HG03571 (cell line): ENCODE measurements at regions not wholly inside any gene's neighbourhood (a gene's known extent, or its start where the extent isn't known, plus 50 kb on each side); places are given as distances from the start of the nearest gene placed in this dataset.
"Not testable (repeated sequence)": the region's sequence is repeated elsewhere in the genome, so short reads cannot be mapped to it uniquely, and the experiment has no call there.

ENCODE experiments used
- ATAC-seq: cut with Tn5 transposase; IDR thresholded peaks from one replicate; pipeline ENCODE4 v1.9.1; 2021; ENCODE audit not compliant: unreplicated experiment

DNA sequence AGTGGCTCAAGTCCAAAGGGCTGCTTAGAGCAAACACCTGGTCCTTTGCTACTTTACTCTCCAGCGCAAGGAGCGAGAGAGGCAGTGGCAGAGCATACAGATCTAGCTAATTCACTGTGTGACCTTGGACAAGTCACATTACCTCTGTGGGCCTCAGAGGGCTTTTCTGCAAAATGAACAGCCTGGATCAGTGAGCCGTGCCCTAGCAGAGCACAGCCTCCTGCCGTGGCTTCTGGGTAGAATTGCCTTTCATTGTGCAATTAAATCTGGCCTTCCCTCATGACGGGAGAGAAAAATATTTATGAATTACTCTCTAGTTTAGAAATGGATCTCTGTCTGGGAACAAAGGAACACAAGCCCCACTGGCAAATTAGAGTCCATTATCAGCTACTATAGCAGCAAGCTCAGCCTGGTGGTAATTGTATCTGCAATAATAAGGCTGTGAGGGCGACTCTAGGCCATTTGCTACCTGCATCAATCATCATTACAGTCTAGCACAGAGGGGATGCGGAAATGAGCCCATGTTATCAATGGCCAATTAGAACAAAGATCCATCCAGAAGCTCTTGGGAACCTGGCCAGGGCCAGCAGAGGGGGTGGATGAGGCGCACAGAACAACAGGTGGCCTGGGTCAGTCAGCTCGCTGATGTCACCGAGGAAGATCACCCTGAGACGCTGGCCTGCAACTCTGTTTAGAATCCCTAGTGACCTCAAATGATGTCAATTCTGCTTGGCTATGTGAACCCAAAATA, 114.2 kb upstream of the LY86 start:
- no peak for ATAC-seq

- ATAC-seq = no peak
These were observed 108.7 kb upstream of the LY86 start for GRCh38 chr6:6479785-6480184.

DNA sequence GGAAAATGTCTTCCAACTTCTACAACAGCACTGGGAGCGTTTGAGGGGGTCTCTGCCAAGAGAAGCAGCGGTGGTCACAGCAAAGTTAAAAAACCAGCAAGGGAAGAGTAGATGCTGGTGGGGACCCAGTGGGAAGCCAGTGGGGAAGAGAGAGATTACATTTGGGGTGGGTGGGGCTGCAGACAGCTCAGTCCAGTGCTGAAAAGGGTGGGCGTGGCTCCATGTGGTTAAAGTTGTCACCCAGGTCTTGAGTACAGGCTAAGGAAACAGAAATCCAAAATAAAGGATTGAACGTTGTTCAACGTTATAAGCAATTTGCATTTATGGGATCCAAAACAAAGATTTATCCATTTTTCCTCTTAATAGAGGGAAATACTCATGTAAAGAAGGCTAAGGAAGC, 106.3 kb upstream of the LY86 start:
- ATAC-seq = no peak

DNA sequence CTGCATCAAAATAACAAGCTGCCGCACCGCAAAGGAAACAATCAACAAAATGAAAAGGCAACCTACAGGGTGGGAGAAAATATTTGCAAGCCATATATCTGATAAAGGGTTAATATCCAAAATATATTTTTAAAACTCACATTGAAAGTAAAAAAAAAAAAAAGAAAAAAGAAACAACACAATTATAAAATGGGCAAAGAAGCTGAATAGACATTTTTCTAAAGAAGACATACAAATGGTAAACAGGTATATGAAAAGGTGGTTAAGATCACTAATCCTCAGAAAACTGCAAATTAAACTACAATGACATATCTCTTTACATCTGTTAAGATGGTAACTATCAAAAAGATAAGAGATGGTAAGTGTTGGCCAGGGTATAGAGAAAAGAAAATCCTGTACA, 105.4 kb upstream of the LY86 start:
- no peak for ATAC-seq

DNA sequence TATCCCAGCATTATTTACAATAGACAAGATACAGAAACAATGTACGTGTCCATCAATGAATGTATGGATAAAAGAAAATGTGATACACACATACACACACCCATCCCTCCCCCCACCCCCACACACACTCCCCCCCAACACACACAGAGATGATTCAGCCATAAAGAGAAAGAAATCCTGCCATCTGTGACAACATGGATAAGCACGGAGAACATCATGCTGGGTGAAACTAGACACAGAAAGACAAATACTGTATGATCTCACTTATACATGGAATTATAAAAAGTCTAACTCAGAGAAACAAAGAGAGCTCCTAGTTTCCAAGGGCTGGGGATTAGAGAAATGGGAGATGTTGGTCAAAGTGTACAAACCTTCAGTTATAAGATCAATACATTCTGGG, 104.8 kb upstream of the LY86 start:
- no peak for ATAC-seq

GRCh38 chr6:6484681-6485080, 103.8 kb upstream of the LY86 start:
- ATAC-seq = no peak

- ATAC-seq = no peak
These were observed 101.9 kb upstream of the LY86 start for GRCh38 chr6:6486595-6486994.

DNA sequence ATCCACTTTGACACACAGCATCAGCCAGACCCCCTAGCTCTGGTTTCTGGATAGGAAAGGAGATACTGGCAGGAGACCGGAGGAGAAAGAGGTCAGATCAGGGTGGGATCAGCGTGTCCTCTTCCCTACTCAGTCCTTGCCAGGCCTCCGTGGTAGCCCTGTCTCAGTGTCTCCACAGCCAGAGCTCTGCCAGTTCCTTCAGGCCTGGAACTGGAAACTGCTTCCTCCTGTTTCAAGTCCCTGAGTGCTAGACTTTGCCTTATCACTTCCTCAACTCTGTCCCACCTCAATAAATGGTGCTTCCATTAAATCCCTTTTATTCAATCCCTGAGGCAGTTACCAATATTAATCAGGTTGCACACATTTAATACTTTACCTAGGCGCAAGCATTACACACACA, 96.8 kb upstream of the LY86 start:
- ATAC-seq = no peak

DNA sequence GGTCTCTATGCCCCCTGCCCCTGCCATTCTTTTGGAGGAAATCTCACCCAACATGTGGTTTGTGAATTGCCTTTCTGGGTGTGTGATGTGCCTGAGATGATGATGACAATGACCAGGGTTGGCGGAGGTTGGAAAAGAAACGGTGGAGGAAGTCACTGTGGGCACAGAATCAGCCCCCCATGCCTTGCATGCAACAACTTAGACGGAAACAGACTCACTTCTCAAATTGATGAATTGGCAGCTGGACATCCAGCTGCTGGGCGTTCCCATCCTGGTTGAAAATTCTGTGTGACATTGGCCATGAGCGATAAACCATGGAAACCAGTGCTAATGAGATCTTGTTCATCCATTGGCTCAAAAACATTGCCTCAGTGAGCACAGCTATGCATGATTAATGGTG, 95.8 kb upstream of the LY86 start:
- no peak for ATAC-seq

GRCh38 chr6:6494139-6494538, 94.4 kb upstream of the LY86 start:
- ATAC-seq = not testable (repeated sequence)

DNA sequence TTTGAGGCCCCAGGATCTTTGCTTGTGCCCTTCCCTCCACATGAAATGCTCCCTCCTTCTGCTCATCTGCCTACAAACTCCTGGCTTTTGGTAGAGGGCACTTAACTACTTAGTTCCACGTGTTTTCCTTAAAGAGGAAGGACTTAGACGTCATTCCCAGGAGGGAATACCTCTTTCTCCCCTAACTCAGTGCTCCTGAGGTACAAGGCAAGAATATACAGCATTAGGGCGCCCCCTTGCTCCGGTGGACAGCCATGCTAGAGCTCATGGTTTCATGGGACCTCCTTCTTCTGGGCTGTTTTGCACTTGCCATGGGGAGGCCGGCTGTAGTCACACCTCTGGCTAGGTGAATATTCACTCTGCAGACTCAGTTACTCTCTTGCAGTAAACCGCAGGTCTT, 93.8 kb upstream of the LY86 start:
- no peak for ATAC-seq

DNA sequence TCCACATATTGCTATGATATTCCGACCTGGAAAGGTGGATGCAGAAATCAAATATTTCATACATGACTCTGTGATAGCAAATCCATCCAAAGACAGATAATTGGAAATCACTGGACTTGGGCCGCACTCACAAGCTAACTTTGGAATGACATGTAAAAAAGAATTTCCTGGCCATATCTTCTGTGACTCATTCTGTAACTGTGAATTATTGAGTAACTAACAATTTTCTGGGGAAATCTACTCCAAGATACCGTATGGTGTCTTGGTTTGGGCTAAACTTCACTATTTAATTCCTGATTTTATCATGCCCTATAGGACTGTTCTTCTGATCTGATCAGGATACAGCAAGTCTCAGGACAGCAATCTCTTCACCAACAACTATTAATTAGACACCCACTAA, 92.7 kb upstream of the LY86 start:
- ATAC-seq = no peak

DNA sequence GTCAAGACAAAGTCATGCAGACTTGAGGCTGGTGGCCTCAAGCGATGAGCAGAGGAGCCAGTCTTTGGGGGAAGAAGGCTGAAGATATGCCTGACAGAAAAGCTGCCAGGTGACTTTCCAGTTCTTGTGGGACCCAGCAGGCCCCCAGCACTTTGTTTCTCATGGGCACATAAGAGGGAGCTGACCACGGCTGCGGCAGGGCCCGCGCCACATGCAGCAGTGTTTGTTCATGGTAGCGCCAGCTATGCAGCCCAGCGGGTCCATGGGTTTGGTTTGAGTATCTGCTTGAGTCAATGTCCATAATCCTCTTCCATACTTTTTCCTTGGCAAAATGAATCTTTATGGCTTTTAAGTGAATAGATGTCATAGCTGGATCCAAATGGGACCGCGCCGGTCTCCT, 91.0 kb upstream of the LY86 start:
- no peak for ATAC-seq

GRCh38 chr6:6497976-6498375, 90.5 kb upstream of the LY86 start:
- no peak for ATAC-seq

DNA sequence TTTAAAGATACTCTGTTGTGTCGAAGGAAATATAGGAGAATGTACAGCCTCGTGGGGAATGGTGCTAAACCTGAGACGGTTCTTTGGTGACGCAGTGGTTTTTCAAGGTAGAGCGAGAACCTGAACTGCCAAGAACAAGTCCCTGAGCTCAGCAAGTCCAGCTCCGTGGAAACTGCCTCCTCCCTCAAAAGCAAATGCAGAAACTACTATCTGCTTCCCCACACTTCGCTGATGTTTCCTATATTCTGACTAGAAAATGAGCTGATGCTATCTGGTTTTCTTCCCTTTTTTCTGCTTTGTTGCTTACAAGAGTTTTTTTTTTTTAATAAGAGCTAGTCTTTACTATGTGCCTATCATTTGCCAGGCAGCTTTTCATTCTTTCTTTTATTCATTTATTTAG, 85.3 kb upstream of the LY86 start:
- ATAC-seq = no peak

- no peak for ATAC-seq
These were observed 83.4 kb upstream of the LY86 start for GRCh38 chr6:6505111-6505510.

- no peak for ATAC-seq
These were observed 79.9 kb upstream of the LY86 start for GRCh38 chr6:6508643-6509042.

GRCh38 chr6:6509284-6509683, 79.2 kb upstream of the LY86 start:
- ATAC-seq = no peak

DNA sequence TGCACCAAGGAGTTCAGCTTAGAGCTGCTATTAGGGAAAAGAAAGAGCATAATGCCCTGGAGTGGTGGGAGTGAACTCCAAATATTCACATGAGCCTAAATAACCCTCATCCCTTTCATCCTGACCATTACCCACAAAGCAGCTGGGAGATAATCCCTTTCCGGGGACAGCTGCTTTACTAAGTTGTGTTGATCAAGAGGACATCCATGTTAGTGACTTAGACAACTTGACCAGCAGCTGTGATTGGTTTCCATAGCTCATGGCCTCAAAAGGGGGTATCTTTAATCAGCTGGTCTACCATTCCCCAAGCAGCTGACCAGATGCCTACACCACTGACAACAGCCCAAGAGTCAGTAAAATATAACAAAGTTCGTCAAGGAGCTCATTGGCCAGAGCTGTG, 75.8 kb upstream of the LY86 start:
- ATAC-seq = no peak

- ATAC-seq = no peak
These were observed 72.6 kb upstream of the LY86 start for GRCh38 chr6:6515691-6516607.

DNA sequence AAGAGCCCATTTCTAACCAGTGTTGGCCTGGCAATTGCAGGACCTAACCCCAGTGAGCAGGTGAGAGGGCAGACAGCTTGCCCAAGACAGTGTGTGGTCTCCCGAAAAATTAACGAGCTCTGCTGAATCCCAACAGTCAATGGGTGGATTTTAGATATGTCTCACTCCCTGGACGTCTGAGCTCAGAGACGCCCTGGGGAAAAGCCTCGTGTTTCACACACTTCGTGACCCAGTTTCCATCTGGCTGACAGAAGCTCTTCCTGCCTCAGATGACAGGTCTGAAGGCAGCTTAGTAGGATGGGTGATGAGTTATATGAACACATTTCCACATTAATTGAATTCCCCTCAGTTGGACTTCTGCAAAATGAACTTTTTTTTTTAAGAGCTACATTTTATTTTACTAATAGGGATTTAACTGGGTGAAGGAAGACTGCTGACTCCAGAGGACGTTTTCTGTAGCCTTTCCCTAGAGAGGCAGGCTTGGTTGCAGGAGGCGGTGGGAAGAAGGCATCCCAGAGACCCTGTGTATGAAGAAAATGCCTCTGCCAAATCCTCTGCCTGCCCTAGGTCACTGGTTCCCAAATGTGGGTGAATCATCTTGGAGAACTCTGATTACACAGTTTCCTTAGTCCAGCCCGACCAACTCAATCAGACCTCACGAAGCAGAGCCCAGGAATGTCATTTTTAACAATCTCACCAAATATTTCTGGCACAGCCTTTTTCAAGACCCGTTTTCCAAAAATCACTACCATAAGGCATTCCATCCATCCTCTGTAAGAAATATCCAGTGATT, 71.7 kb upstream of the LY86 start:
- ATAC-seq = no peak
